ENCODE measurements at regions not wholly inside any gene's neighbourhood (a gene's known extent, or its start where the extent isn't known, plus 50 kb on each side); places are given as distances from the start of the nearest gene placed in this dataset.

DNA sequence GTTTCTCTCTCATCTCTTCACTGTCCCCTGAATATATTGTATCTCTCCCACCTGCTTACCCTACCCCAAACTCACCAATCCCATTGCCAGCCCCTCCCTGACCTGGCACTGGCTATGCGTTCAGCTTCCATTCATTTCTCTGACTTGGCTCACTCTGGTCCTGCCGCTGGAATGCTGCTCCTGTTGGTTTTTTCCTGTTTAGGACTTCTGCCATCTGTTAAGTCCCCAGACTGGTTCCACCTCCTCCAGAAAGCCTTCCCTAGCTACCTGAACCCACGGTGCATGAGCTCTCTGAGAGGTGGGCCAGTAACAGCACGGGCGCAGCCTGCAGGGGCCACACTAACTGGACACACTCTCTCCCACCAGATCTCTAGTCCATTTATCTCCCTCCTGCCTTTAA lies 80.2 kb downstream of the HIF1AN start:
- no peak overlapping the region for H2AFZ ChIP-seq (ENCODE audit: low read depth, low read length, poor library complexity, severe bottlenecking)
- ATAC-seq (no peak), DNase-seq (ENCODE audit: low read depth, low spot score) (no peak)
- no TSS peak for BruUV-seq (replicated peaks)
- no peaks in the 10 kb centered on the region for H3K4me1 ChIP-seq (ENCODE audit: control insufficient read depth in 1 of 2, insufficient read depth in 2 of 2, low read length in 2 of 2)
- peaks cover 31% of the 10 kb centered on the region; the same call in 1 of the 2 replicates for H3K27me3 ChIP-seq (ENCODE audit: insufficient read depth, low read length)
- intact Hi-C loops (cut with micrococcal nuclease), result no loop called here
- POLR2A ChIA-PET, result interaction anchor here (1.2 kb wide), 1 partner anchor 11 kb away, joined by 4 read pairs; no protein-coding TSS in a partner anchor
- no peak overlapping the region for H3K9ac ChIP-seq (ENCODE audit: low read length)
- H3K4me2 ChIP-seq (ENCODE audit: low read length), result no peak overlapping the region
- no peaks in the 10 kb centered on the region for H4K20me1 ChIP-seq (ENCODE audit: insufficient read depth)
- CTCF ChIA-PET, result no interaction called here
- no peaks in the 10 kb centered on the region for H3K36me3 ChIP-seq (ENCODE audit: control insufficient read depth in 1 of 2, insufficient read depth in 2 of 2, low read length in 2 of 2)
- no peaks in the 10 kb centered on the region for H3K9me2 ChIP-seq (ENCODE audit: insufficient read depth)
- TF ChIP-seq CEBPB (IDR thresholded peaks at IDR 0.05; ENCODE audit: low read depth) (no peak), ZBTB33 (IDR thresholded peaks at IDR 0.05; ENCODE audit: extremely low read depth, insufficient replicate concordance, low read length) (no peak), YY1 (IDR thresholded peaks at IDR 0.05; ENCODE audit: extremely low read depth, insufficient replicate concordance, low read depth, low read length) (no peak), SIN3A (IDR thresholded peaks at IDR 0.05; ENCODE audit: low read depth) (no peak), SP1 (IDR thresholded peaks at IDR 0.05; ENCODE audit: low read depth) (no peak), JUND (IDR thresholded peaks at IDR 0.05) (no peak), EZH2 (IDR thresholded peaks at IDR 0.05) (no peak), TCF7L2 (IDR thresholded peaks at IDR 0.05; ENCODE audit: borderline replicate concordance, extremely low read depth, insufficient read depth, insufficient read length) (no peak), CBX3 (IDR thresholded peaks at IDR 0.05; ENCODE audit: low read depth) (no peak), POLR2A (IDR thresholded peaks at IDR 0.05; ENCODE audit: borderline replicate concordance, extremely low read depth, insufficient read depth, insufficient read length) (no peak), ELF1 (IDR thresholded peaks at IDR 0.05; ENCODE audit: borderline replicate concordance, low read depth) (no peak), EGR1 (IDR thresholded peaks at IDR 0.05; ENCODE audit: low read depth) (no peak), EZH2phosphoT487 (IDR thresholded peaks at IDR 0.05; ENCODE audit: borderline replicate concordance) (no peak)
- TF ChIP-seq, protein P1, sequence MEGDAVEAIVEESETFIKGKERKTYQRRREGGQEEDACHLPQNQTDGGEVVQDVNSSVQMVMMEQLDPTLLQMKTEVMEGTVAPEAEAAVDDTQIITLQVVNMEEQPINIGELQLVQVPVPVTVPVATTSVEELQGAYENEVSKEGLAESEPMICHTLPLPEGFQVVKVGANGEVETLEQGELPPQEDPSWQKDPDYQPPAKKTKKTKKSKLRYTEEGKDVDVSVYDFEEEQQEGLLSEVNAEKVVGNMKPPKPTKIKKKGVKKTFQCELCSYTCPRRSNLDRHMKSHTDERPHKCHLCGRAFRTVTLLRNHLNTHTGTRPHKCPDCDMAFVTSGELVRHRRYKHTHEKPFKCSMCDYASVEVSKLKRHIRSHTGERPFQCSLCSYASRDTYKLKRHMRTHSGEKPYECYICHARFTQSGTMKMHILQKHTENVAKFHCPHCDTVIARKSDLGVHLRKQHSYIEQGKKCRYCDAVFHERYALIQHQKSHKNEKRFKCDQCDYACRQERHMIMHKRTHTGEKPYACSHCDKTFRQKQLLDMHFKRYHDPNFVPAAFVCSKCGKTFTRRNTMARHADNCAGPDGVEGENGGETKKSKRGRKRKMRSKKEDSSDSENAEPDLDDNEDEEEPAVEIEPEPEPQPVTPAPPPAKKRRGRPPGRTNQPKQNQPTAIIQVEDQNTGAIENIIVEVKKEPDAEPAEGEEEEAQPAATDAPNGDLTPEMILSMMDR (IDR thresholded peaks at IDR 0.05 in 2 of 3, conservative IDR thresholded peaks at IDR 0.05 in 1 of 3; ENCODE audit: borderline replicate concordance in 1 of 3, insufficient read depth in 1 of 3, low read depth in 2 of 3, low read length in 2 of 3), result no peak
- H3K27ac ChIP-seq (ENCODE audit: low read depth, low read length), result no peak overlapping the region
- H3K9me3 ChIP-seq (ENCODE audit: control insufficient read depth in 1 of 2, insufficient read depth in 1 of 2, low read depth in 1 of 2, low read length in 2 of 2), result no peaks in the 10 kb centered on the region
- RAD21 ChIA-PET (ENCODE audit: low non-redundant PET in 1 of 2, low total read pairs in 2 of 2, uncharacterized antibody in 2 of 2, unreplicated experiment in 2 of 2), result no interaction called here
- H3K4me3 ChIP-seq (replicated peaks in 1 of 2; ENCODE audit: low read depth in 1 of 2, low read length in 2 of 2), result no peak overlapping the region
- H3K79me2 ChIP-seq (ENCODE audit: insufficient read depth, low read length), result no peaks in the 10 kb centered on the region

All from HCT116 (cell line).